ENCODE measurements at regions not wholly inside any gene's neighbourhood (a gene's known extent, or its start where the extent isn't known, plus 50 kb on each side); places are given as distances from the start of the nearest gene placed in this dataset.
"Not testable (repeated sequence)": the region's sequence is repeated elsewhere in the genome, so short reads cannot be mapped to it uniquely, and the experiment has no call there.

- no peak for DNase-seq (ENCODE audit: low read depth)
Observed at GRCh38 chr6:130494729-130495128, 128.9 kb downstream of the TMEM200A start.

DNA sequence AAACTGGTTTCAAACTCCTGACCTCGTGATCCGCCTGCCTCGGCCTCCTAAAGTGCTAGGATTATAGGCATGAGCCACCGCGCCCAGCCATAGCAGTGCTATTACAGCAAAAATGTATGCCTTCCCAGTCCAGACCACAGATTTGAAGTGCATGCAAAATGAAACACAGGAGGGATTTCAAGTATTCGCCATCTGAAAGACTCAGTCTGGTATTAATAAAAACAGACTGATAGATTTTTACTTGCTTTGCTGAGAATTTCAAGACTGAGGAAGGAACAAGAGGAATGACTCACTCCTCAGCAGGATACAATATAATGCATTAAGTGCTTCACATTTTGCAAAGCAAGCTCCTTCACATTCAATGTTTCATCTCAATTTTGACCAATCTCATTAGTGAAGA lies 134.9 kb downstream of the TMEM200A start:
- DNase-seq (ENCODE audit: low read depth): no peak

GRCh38 chr6:130503146-130503545 lies 137.3 kb downstream of the TMEM200A start:
- no peak for DNase-seq (ENCODE audit: low read depth)

DNA sequence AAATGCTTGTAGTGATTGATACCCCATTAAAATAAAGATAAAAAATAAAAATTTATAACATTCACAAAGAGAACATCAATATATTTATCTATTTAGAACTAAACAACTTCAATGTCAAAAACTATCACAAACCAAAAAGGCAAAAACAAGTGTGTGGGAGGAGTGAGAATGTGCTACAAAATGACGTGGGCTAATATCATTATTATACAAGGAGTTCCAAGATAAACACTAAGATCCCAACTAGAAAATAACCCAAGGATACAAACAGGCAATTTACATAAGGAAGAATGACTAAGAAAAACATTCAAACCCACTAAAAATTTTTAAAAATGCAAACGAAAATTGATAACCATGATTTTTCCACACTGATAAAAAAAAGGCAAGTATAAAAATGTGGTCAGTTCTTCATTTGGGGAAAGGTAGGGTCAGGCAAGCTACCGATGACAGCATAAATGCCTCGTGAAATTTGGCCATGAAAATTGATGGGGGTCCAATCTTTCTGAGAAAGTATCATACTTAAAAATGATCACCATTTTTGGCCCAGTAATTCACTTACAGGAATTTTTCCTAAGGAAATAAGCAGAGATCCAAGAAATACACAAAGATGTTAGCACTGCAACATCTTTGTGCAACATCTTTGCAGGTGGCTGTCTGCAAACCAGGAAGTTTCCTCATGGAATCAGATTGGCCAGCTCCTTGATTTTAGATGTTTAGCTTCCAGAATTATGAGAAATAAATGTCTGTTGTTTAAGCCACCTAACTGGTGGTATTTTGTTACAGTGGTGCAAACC lies 140.2 kb downstream of the TMEM200A start:
- DNase-seq (ENCODE audit: low read depth): no peak

DNA sequence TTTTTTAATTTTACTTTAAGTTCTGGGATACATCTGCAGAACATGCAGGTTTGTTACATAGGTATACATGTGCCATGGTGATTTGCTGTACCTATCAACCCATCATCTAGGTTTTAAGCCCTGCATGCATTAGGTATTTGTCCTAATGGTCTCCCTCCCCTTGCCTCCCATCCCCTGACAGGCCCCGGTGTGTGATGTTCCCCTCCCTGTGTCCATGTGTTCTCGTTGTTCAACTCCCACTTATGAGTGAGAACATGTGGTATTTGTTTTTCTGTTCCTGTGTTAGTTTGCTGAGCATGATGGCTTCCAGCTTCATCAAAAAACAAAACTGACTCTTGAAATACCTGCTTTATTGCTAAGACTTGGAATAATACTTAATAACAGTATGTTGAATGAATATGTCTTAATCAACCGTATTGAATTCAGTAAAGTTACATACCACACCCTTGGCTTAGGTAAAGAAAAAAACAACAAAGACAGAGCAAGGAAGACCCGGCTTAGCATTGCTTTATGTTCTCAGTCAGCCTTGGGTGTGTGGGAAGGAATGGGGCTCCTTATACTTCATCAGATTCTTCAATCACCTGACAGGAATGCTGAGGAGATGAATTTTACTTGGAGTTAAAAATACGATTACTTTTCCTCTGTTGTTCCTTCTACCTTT lies 141.3 kb downstream of the TMEM200A start:
- DNase-seq (ENCODE audit: low read depth): not testable (repeated sequence)

GRCh38 chr6:130507666-130508028 lies 141.8 kb downstream of the TMEM200A start:
- DNase-seq (ENCODE audit: low read depth): no peak

- no peak for DNase-seq (ENCODE audit: low read depth)
Observed at GRCh38 chr6:130513770-130514169, 148.0 kb downstream of the TMEM200A start.

- DNase-seq (ENCODE audit: low read depth): no peak
Observed at GRCh38 chr6:130514712-130515111, 148.9 kb downstream of the TMEM200A start.

DNA sequence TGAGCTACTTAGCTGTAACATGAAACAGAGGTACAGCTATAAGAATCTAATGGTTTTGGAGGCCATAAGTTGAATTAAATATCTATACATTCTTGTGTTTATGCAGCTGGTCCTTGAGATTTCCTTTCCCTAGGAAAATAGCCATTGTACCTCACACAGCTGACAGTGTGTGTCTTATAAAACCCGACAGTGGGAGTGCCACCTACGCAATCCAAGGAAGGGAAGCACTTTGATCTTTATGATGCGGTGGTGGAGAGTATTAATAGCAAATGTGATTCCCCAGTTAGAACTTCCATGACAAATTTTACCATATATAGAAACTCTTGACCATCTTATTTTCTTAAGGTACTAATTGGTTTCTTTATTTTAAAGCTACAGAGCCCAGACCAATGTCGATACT lies 149.5 kb downstream of the TMEM200A start:
- no peak for DNase-seq (ENCODE audit: low read depth)

DNA sequence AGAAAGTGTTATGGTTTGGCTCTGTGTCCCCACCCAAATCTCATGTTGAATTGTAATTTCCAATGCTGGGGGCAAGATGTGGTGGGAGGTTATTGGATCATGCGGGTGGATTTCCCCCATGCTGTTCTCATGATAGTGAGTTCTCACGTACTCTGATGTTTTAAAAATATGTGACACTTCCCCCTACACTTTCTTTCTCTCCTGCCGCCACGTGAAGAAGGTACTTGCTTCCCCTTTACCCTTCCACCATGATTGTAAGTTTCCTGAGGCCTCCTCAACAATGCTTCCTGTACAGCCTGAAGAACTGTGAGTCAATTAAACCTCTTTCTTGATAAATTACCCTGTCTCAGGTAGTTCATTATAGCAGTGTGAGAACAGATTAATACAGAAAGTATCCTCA lies 150.8 kb downstream of the TMEM200A start:
- no peak for DNase-seq (ENCODE audit: low read depth)

GRCh38 chr6:130517444-130517931 lies 151.7 kb downstream of the TMEM200A start:
- no peak for DNase-seq (ENCODE audit: low read depth)

- no peak for DNase-seq (ENCODE audit: low read depth)
Observed at GRCh38 chr6:130518588-130518987, 152.8 kb downstream of the TMEM200A start.

DNA sequence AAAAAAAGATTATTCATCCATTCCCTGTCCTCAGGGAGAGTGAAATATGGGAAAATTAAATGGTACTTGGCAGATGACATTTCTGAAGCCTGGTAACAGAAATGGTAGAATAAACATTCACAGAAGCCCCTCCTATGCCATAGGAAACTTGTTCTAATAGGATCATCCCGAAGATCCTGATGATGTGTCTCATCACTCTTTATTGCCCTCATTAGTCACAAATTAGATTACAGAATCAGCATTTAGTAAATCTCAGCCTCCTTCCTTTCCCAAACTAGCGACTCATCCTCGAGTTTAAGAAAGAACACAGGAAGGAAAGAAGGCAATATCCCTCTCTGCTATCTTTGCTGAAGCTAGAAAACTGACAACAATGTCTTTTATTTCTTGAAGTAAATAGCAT lies 154.4 kb downstream of the TMEM200A start:
- DNase-seq (ENCODE audit: low read depth): no peak

- no peak for DNase-seq (ENCODE audit: low read depth)
Observed at GRCh38 chr6:130520801-130521200, 155.0 kb downstream of the TMEM200A start.

DNA sequence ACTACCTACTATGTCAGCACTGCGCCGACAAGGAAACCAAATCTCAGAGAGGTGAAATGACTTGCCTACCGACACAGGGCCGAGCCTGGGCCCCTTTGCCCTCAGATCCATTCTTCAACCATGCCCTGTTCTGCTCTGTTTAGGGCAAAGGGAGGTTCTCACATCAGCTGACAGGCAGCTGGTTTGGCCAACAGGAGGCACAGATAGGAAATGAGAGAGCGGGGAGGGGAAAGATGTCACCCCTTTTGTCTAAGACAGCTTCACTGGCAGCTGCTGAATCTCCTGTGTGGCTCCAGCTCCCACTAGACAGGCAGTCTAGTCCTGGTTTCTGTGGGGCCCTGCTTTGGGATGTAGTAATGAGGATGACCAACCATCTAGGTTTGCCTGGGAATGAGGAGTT lies 158.7 kb downstream of the TMEM200A start:
- DNase-seq (ENCODE audit: low read depth): no peak

- no peak for DNase-seq (ENCODE audit: low read depth)
Observed at GRCh38 chr6:130525408-130525807, 159.6 kb downstream of the TMEM200A start.

GRCh38 chr6:130526466-130526865 lies 160.6 kb downstream of the TMEM200A start:
- DNase-seq (ENCODE audit: low read depth): no peak

DNA sequence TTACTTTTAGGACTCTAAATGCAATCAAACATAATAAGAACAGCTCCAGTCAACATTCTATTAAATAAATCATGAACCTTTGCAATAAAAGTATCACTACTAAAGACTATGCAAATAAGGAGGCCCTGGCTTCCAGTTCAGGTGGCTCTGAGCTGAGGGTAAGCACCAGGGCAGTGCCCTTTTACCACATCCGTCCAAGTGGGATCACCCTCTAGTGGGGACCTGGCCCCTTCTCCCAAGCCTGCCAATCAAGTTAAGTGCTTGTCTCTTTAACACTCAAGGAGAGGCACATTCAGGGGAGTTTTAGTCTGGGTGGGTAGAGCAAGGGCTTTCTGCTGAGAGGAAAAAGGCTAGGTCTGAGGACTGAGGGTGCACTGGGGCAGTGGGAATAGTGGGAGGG lies 161.4 kb downstream of the TMEM200A start:
- DNase-seq (ENCODE audit: low read depth): no peak

GRCh38 chr6:130529569-130530149 lies 163.8 kb downstream of the TMEM200A start:
- no peak for DNase-seq (ENCODE audit: low read depth)

DNA sequence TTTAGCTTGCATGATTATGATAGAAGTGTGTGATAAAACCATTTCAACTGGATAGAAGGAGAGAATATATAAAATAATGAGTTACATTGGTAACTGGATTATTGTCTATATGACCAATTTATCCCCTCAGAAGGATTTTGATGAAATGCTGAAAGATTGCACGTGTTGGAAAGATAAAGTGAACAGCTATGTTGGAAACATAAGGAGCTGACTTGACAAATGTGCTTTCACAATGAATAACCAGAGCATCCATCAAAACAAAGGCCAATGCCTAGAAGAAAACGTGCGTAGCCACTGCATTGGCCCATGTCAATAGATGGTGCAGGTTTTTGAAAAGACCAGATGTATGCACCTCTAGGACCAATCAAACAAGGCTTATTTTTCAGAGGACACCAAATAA lies 168.8 kb downstream of the TMEM200A start:
- no peak for DNase-seq (ENCODE audit: low read depth)

- DNase-seq (ENCODE audit: low read depth): no peak
Observed at GRCh38 chr6:130535242-130535641, 169.4 kb downstream of the TMEM200A start.

DNA sequence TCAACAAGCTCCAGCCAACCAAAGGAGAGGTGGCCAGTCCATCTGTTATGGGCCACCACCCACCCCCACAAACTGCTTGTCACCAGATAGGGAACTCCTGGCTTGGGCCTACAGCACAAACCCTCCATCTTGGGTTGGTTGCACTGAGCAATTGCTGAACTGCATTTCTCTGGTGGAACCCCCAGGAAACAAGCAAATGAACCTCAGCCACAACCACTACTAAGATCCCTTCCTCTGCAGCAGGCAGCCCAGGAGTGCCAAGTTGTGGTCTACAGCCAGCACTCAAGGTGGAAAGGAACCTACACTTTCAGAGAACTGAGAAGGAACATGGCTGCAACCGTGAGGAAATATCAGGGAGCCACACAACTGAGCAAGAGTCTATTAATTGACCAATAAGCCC lies 171.6 kb downstream of the TMEM200A start:
- DNase-seq (ENCODE audit: low read depth): no peak

- no peak for DNase-seq (ENCODE audit: low read depth)
Observed at GRCh38 chr6:130547723-130548122, 181.9 kb downstream of the TMEM200A start.

Data from stimulated activated CD8-positive, alpha-beta memory T cell treated with anti-CD3 and anti-CD28 coated beads, Interleukin-4, amount 100 ng/mL, for 24 hours (primary cell).